ENCODE measurements at regions not wholly inside any gene's neighbourhood (a gene's known extent, or its start where the extent isn't known, plus 50 kb on each side); places are given as distances from the start of the nearest gene placed in this dataset.

DNA sequence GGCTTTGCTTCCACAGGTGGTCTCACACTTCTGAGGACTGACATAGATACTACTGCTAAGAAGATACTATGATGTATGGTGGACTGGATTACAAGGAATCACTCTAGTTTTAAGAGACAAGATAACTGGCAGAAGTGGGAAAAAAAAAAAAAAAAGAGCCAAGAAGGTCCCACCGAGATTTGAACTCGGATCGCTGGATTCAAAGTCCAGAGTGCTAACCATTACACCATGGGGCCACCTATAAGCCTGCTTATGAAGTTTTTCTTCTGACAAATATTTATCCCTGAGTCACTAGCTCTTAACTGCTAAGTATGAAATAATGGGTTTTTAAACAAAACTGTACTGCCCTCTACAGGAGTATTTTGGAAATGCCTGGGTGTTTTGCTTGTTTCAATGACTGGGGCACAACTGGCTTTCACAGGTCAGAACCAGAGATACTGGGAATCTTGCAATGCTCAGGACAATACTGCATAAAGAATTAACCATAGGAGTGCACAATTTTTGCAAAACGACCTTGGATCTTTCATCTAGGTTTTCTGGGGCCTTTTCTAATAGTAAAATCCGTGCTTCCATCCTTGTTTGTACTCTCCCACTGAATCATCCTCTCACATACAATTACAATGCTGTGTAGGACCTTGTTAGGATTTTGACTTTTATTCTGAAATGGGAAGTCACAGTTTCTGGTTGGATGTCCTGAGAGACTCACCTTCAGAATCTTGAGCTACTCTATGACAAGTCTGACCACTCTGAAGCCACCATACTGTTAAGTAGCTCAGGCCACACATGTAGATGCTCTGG, 116.3 kb downstream of the OR2B2 start:
- TF ChIP-seq CTCF (IDR thresholded peaks at IDR 0.05; ENCODE audit: extremely low read depth in 1 of 2, insufficient read depth in 1 of 2, low read depth in 1 of 2, low read length in 2 of 2) (peak; percentile 60 to 69), POLR2AphosphoS5 (IDR thresholded peaks at IDR 0.05; ENCODE audit: insufficient read depth, low read depth, low read length) (no peak)

Measured in endothelial cell of umbilical vein (primary cell).